ENCODE measurements at regions not wholly inside any gene's neighbourhood (a gene's known extent, or its start where the extent isn't known, plus 50 kb on each side); places are given as distances from the start of the nearest gene placed in this dataset.

DNA sequence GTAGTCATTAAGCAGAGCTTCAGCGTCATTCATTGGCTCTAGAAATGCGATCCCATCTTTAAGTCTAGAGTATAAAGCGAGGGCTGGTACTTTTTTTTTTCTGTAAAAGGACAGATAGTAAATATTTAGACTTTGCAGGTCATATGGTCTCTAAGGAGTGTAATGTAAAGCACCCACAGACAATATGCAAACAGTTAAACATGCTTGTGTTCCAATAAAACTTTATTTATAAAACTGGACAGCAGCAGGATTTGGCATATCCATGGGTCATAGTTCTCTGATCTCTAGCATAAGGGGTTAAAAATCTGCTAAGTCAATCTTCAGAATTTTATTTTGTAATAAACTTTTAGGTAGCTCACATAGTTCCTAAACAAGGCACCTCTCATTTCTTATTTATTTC is 226.8 kb upstream of the TBC1D5 start:
- TF ChIP-seq, protein P1, sequence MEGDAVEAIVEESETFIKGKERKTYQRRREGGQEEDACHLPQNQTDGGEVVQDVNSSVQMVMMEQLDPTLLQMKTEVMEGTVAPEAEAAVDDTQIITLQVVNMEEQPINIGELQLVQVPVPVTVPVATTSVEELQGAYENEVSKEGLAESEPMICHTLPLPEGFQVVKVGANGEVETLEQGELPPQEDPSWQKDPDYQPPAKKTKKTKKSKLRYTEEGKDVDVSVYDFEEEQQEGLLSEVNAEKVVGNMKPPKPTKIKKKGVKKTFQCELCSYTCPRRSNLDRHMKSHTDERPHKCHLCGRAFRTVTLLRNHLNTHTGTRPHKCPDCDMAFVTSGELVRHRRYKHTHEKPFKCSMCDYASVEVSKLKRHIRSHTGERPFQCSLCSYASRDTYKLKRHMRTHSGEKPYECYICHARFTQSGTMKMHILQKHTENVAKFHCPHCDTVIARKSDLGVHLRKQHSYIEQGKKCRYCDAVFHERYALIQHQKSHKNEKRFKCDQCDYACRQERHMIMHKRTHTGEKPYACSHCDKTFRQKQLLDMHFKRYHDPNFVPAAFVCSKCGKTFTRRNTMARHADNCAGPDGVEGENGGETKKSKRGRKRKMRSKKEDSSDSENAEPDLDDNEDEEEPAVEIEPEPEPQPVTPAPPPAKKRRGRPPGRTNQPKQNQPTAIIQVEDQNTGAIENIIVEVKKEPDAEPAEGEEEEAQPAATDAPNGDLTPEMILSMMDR (optimal IDR thresholded peaks at IDR 0.05 in 1 of 3, IDR thresholded peaks at IDR 0.05 in 1 of 3, conservative IDR thresholded peaks at IDR 0.05 in 1 of 3; ENCODE audit: extremely low read depth in 1 of 3, insufficient read depth in 2 of 3, low read length in 3 of 3), result no peak
- no peak for TF ChIP-seq EZH2 (IDR thresholded peaks at IDR 0.05; ENCODE audit: low read length)
